Gastrocnemius medialis (tissue), 4 donors: ENCODE measurements at regions not wholly inside any gene's neighbourhood (a gene's known extent, or its start where the extent isn't known, plus 50 kb on each side); places are given as distances from the start of the nearest gene placed in this dataset.
"Not testable (repeated sequence)": the region's sequence is repeated elsewhere in the genome, so short reads cannot be mapped to it uniquely, and the experiment has no call there.

ENCODE experiments used
- ATAC-seq, 2 donors: fragments of 150-250 bp; one replicate each; pipeline ENCODE4 v1.9.1; 2016
- DNase-seq, 2 donors: peaks; one replicate each; pipeline ENCODE4 v3.0.0-alpha.2; 2019
- H3K27ac ChIP-seq, 4 donors: fragments of 200-600 bp; sonication (generic); 1 replicate in 1 of 4; 2 replicates in 3 of 4; pipeline ENCODE4 v1.5.1; 2016 to 2018; ENCODE audit warnings: mild to moderate bottlenecking in 2 of 4, moderate library complexity in 1 of 4
- H3K27me3 ChIP-seq, 3 donors: fragments of 200-600 bp; sonication (generic) in 2 of 3; 1 replicate in 1 of 3; 2 replicates in 2 of 3; pipeline versions ENCODE4 v1.5.1 to v1.6.0; 2016 to 2019; ENCODE audit warnings: mild to moderate bottlenecking in 1 of 3, moderate library complexity in 1 of 3
- H3K36me3 ChIP-seq, 2 donors: fragments of 200-600 bp; sonication (generic) in 1 of 2; one replicate each; pipeline ENCODE4 v1.5.1; 2017 to 2018
- H3K4me1 ChIP-seq, 2 donors: fragments of 200-600 bp; sonication (generic) in 1 of 2; one replicate each; pipeline ENCODE4 v1.5.1; 2016 to 2017; ENCODE audit warnings: mild to moderate bottlenecking in 2 of 2
- H3K4me3 ChIP-seq, 4 donors: fragments of 200-600 bp; sonication (generic) in 3 of 4; 1 replicate in 1 of 4; 2 replicates in 3 of 4; pipeline ENCODE4 v1.5.1; 2016 to 2019; ENCODE audit warnings: mild to moderate bottlenecking in 2 of 4
- H3K9me3 ChIP-seq, 3 donors: fragments of 200-600 bp; sonication (generic) in 2 of 3; 1 replicate in 1 of 3; 2 replicates in 2 of 3; pipeline ENCODE4 v1.5.1; 2016 to 2019
- CTCF ChIP-seq, 5 experiments: fragments of 450-650 bp in 3 of 5; fragments of 200-600 bp in 2 of 5; sonication (generic) in 2 of 5; IDR thresholded peaks in 4 of 5; conservative IDR thresholded peaks in 1 of 5; 1 replicate in 4 of 5; 2 replicates in 1 of 5; pipeline ENCODE4 v1.5.1; 2016 to 2019; ENCODE audit warnings: antibody characterized with exemption in 5 of 5, mild to moderate bottlenecking in 3 of 5, moderate library complexity in 3 of 5
- POLR2A ChIP-seq, 2 donors: fragments of 450-650 bp; IDR thresholded peaks; one replicate each; pipeline ENCODE4 v1.6.1; 2017; ENCODE audit warnings: antibody characterized with exemption in 2 of 2, mild to moderate bottlenecking in 2 of 2, moderate library complexity in 2 of 2
- in situ Hi-C, 4 donors: fragments of 200-750 bp; cut with MboI; loops; one replicate each; pipeline versions ENCODE4 v1.15.0 to v1.8.0; 2017; ENCODE audit warnings: low sequenced_read_pairs in 4 of 4
- intact Hi-C: fragments of 100-400 bp; cut with DNase I; formaldehyde crosslinking; loops from one replicate; pipeline ENCODE4 v1.15.1; 2023; ENCODE audit warnings: low total_unique reads

GRCh38 chr10:61262486-61263261 lies 190.5 kb downstream of the TMEM26 start:
- no peak overlapping the region for H3K27ac ChIP-seq
- ATAC-seq (no peak), DNase-seq (no peak)
- H3K4me1 ChIP-seq: no peaks in the 10 kb centered on the region
- in situ Hi-C loops (no loop called here), intact Hi-C loops (no loop called here)
- no peak for TF ChIP-seq CTCF (IDR thresholded peaks at IDR 0.05 in 4 of 5, conservative IDR thresholded peaks at IDR 0.05 in 1 of 5)
- no peak for TF ChIP-seq POLR2A (IDR thresholded peaks at IDR 0.05)
- no peaks in the 10 kb centered on the region for H3K9me3 ChIP-seq
- no peaks in the 10 kb centered on the region for H3K36me3 ChIP-seq
- no peak overlapping the region for H3K4me3 ChIP-seq
- H3K27me3 ChIP-seq: no peaks in the 10 kb centered on the region

- DNase-seq (no peak), ATAC-seq (no peak)
- in situ Hi-C loops (no loop called here), intact Hi-C loops (no loop called here)
- TF ChIP-seq CTCF (IDR thresholded peaks at IDR 0.05 in 4 of 5, conservative IDR thresholded peaks at IDR 0.05 in 1 of 5): no peak
- TF ChIP-seq POLR2A (IDR thresholded peaks at IDR 0.05): no peak
- no peaks in the 10 kb centered on the region for H3K9me3 ChIP-seq
- no peaks in the 10 kb centered on the region for H3K4me1 ChIP-seq
- H3K27me3 ChIP-seq: no peaks in the 10 kb centered on the region
- no peak overlapping the region for H3K27ac ChIP-seq
- no peaks in the 10 kb centered on the region for H3K36me3 ChIP-seq
- H3K4me3 ChIP-seq: no peak overlapping the region
Observed at GRCh38 chr10:61257956-61258496, 195.2 kb downstream of the TMEM26 start.

- no peak for TF ChIP-seq CTCF (IDR thresholded peaks at IDR 0.05 in 4 of 5, conservative IDR thresholded peaks at IDR 0.05 in 1 of 5)
- TF ChIP-seq POLR2A (IDR thresholded peaks at IDR 0.05): no peak
- ATAC-seq (no peak), DNase-seq (no peak)
- in situ Hi-C loops: no loop called here
- Histone ChIP-seq H3K27me3 (no peaks in the 10 kb centered on the region), H3K4me3 (no peak overlapping the region), H3K4me1 (no peaks in the 10 kb centered on the region), H3K27ac (no peak overlapping the region), H3K36me3 (no peaks in the 10 kb centered on the region), H3K9me3 (no peaks in the 10 kb centered on the region)
- intact Hi-C loops: no loop called here
Observed at GRCh38 chr10:61257136-61257535, 196.0 kb downstream of the TMEM26 start.

GRCh38 chr10:61252326-61252725 lies 200.9 kb downstream of the TMEM26 start:
- ATAC-seq, H3K27ac ChIP-seq, in situ Hi-C loops, H3K9me3 ChIP-seq, H3K27me3 ChIP-seq, H3K4me3 ChIP-seq, intact Hi-C loops, H3K4me1 ChIP-seq, DNase-seq, H3K36me3 ChIP-seq: not testable (repeated sequence)

- intact Hi-C loops (no loop called here), in situ Hi-C loops (no loop called here)
- ATAC-seq (no peak), DNase-seq (no peak)
- Histone ChIP-seq H3K27me3 (no peaks in the 10 kb centered on the region), H3K27ac (no peak overlapping the region), H3K4me1 (no peaks in the 10 kb centered on the region), H3K36me3 (no peaks in the 10 kb centered on the region), H3K9me3 (no peaks in the 10 kb centered on the region), H3K4me3 (no peak overlapping the region)
- TF ChIP-seq CTCF (IDR thresholded peaks at IDR 0.05 in 4 of 5, conservative IDR thresholded peaks at IDR 0.05 in 1 of 5) (no peak), POLR2A (IDR thresholded peaks at IDR 0.05) (no peak)
Observed at GRCh38 chr10:61251089-61251488, 202.1 kb downstream of the TMEM26 start.
